ENCODE measurements at regions not wholly inside any gene's neighbourhood (a gene's known extent, or its start where the extent isn't known, plus 50 kb on each side); places are given as distances from the start of the nearest gene placed in this dataset.

GRCh38 chr5:116699332-116699731 is 124.7 kb upstream of the SEMA6A start:
- no peak for DNase-seq (ENCODE audit: low read depth in 2 of 2)

GRCh38 chr5:116696366-116696765 is 121.7 kb upstream of the SEMA6A start:
- no peak for DNase-seq (ENCODE audit: low read depth in 2 of 2)

GRCh38 chr5:116695681-116696080 is 121.1 kb upstream of the SEMA6A start:
- no peak for DNase-seq (ENCODE audit: low read depth in 2 of 2)

- no peak for DNase-seq (ENCODE audit: low read depth in 2 of 2)
These were observed 111.8 kb upstream of the SEMA6A start for GRCh38 chr5:116686438-116686837.

- no peak for DNase-seq (ENCODE audit: low read depth in 2 of 2)
These were observed 111.3 kb upstream of the SEMA6A start for GRCh38 chr5:116685931-116686330.

GRCh38 chr5:116685069-116685468 is 110.4 kb upstream of the SEMA6A start:
- no peak for DNase-seq (ENCODE audit: low read depth in 2 of 2)

GRCh38 chr5:116681334-116682013 is 106.9 kb upstream of the SEMA6A start:
- no peak for DNase-seq (ENCODE audit: low read depth in 2 of 2)

- DNase-seq (ENCODE audit: low read depth in 2 of 2), result no peak
These were observed 100.9 kb upstream of the SEMA6A start for GRCh38 chr5:116675626-116675910.

- no peak for DNase-seq (ENCODE audit: low read depth in 2 of 2)
These were observed 100.4 kb upstream of the SEMA6A start for GRCh38 chr5:116674881-116675625.

- no peak for DNase-seq (ENCODE audit: low read depth in 2 of 2)
These were observed 98.8 kb upstream of the SEMA6A start for GRCh38 chr5:116673453-116673852.

GRCh38 chr5:116672203-116672602 is 97.6 kb upstream of the SEMA6A start:
- DNase-seq (ENCODE audit: low read depth in 2 of 2), result no peak

- DNase-seq (ENCODE audit: low read depth in 2 of 2), result no peak
These were observed 96.7 kb upstream of the SEMA6A start for GRCh38 chr5:116671211-116671736.

- no peak for DNase-seq (ENCODE audit: low read depth in 2 of 2)
These were observed 94.8 kb upstream of the SEMA6A start for GRCh38 chr5:116669261-116670031.

GRCh38 chr5:116668390-116668789 is 93.8 kb upstream of the SEMA6A start:
- no peak for DNase-seq (ENCODE audit: low read depth in 2 of 2)

- no peak for DNase-seq (ENCODE audit: low read depth in 2 of 2)
These were observed 92.3 kb upstream of the SEMA6A start for GRCh38 chr5:116666901-116667300.

- no peak for DNase-seq (ENCODE audit: low read depth in 2 of 2)
These were observed 90.4 kb upstream of the SEMA6A start for GRCh38 chr5:116664988-116665387.

- no peak for DNase-seq (ENCODE audit: low read depth in 2 of 2)
These were observed 88.5 kb upstream of the SEMA6A start for GRCh38 chr5:116663081-116663480.

GRCh38 chr5:116661419-116661818 is 86.8 kb upstream of the SEMA6A start:
- no peak for DNase-seq (ENCODE audit: low read depth in 2 of 2)

GRCh38 chr5:116660929-116661328 is 86.3 kb upstream of the SEMA6A start:
- DNase-seq (ENCODE audit: low read depth in 2 of 2), result no peak

- DNase-seq (ENCODE audit: low read depth in 2 of 2), result no peak
These were observed 84.2 kb upstream of the SEMA6A start for GRCh38 chr5:116658830-116659229.

- no peak for DNase-seq (ENCODE audit: low read depth in 2 of 2)
These were observed 83.5 kb upstream of the SEMA6A start for GRCh38 chr5:116658141-116658540.

- no peak for DNase-seq (ENCODE audit: low read depth in 2 of 2)
These were observed 80.8 kb upstream of the SEMA6A start for GRCh38 chr5:116655431-116655830.

- DNase-seq (ENCODE audit: low read depth in 2 of 2), result no peak
These were observed 80.3 kb upstream of the SEMA6A start for GRCh38 chr5:116654925-116655324.

Data from stimulated activated CD4-positive, alpha-beta T cell treated with anti-CD3 and anti-CD28 coated beads, Interleukin-1b, Interleukin-23, amount 100 ng/mL, for 1 hour (primary cell).